Esophagus muscularis mucosa (tissue), 4 donors: ENCODE measurements at regions not wholly inside any gene's neighbourhood (a gene's known extent, or its start where the extent isn't known, plus 50 kb on each side); places are given as distances from the start of the nearest gene placed in this dataset.

Experiments
- DNase-seq: peaks from one replicate; pipeline ENCODE4 v3.0.0-alpha.2; 2017; ENCODE audit errors: extremely low spot score
- H3K27ac ChIP-seq, 4 donors: fragments of 200-600 bp; sonication (generic); replicated peaks in 1 of 4; 1 replicate in 3 of 4; 2 replicates in 1 of 4; pipeline ENCODE4 v1.5.1; 2016 to 2019; ENCODE audit warnings: mild to moderate bottlenecking in 1 of 4
- H3K27me3 ChIP-seq, 4 donors: fragments of 200-600 bp; sonication (generic); one replicate each; pipeline versions ENCODE4 v1.5.1 to v1.6.0; 2016 to 2019
- H3K36me3 ChIP-seq, 4 donors: fragments of 200-600 bp; sonication (generic); one replicate each; pipeline ENCODE4 v1.5.1; 2016 to 2019
- H3K4me1 ChIP-seq, 4 donors: fragments of 200-600 bp; sonication (generic); one replicate each; pipeline ENCODE4 v1.5.1; 2016 to 2019
- H3K4me3 ChIP-seq, 4 donors: fragments of 200-600 bp; sonication (generic); 1 replicate in 2 of 4; 2 replicates in 2 of 4; pipeline ENCODE4 v1.5.1; 2016 to 2019; ENCODE audit warnings: mild to moderate bottlenecking in 4 of 4, moderate library complexity in 1 of 4
- H3K9me3 ChIP-seq, 4 donors: fragments of 200-600 bp; sonication (generic); 1 replicate in 3 of 4; 2 replicates in 1 of 4; pipeline ENCODE4 v1.5.1; 2016 to 2019
- CTCF ChIP-seq, 3 experiments: fragments of 200-600 bp in 2 of 3; fragments of 450-650 bp in 1 of 3; sonication (generic) in 2 of 3; IDR thresholded peaks; one replicate each; pipeline ENCODE4 v1.5.1; 2017 to 2019; ENCODE audit warnings: antibody characterized with exemption in 3 of 3, mild to moderate bottlenecking in 2 of 3, moderate library complexity in 1 of 3
- EP300 ChIP-seq: sonication (generic); formaldehyde crosslinking; IDR thresholded peaks from one replicate; pipeline ENCODE4 v1.6.1; 2017; ENCODE audit warnings: antibody characterized with exemption
- POLR2A ChIP-seq: fragments of 450-650 bp; IDR thresholded peaks from one replicate; pipeline ENCODE4 v1.6.1; 2017; ENCODE audit warnings: antibody characterized with exemption, moderate library complexity, mild to moderate bottlenecking, low read depth
- POLR2AphosphoS5 ChIP-seq, 2 donors: sonication (generic); formaldehyde crosslinking; IDR thresholded peaks; one replicate each; pipeline ENCODE4 v1.6.1; 2017; ENCODE audit warnings: antibody characterized with exemption in 2 of 2
- WGBS: methylation state at CpG from one replicate; pipeline ENCODE4 v1.1.5; 2018; 5-methylcytosine and 5-hydroxymethylcytosine counted together
- intact Hi-C: fragments of 100-400 bp; cut with DNase I; formaldehyde crosslinking; loops from one replicate; pipeline ENCODE4 v1.15.1; 2023

DNA sequence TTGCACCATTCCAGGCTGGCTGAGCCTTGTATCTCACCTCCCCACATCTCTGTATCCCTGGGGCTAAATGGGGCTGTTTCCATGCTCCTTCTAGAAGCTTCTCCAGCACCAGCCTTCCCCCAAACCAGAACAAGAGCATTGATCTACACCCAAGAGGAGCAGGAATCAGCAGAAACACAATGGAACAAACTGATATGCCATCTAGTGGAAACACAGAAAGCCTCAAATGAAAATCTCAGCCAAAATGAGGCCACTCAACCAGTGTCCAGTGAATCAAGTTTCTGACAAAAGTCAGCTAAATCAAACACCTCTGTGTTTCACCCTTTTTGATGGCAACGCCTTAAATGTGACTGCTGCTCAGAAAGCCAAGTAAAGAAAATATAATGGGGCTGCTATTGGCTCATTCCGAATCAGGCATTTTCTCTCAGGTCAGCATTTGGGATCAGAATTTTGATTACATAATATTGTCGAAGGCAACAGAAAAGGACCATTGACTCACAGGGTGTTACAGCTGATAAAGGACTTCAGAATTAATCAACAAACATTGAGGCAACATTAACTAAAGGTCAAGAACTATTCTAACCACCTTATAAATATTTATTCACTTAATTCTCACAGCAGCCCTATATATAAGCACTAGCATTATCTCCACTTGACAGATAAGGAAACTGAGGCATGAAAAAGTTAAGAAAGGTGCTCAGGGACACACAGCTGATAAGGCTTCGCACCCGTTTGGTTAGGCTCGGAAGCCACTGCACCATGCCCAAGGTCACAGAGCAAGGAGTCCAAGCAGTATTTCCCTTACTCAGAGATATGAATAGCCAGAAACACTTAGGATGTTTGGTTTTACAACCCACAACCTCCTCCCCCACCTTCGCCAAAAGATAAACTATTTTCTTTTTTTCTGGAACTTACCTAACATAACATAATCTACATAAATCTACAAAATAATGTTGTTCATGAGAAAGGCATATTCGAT lies 85.8 kb upstream of the KCNJ15 start:
- H3K4me3 ChIP-seq: no peak overlapping the region
- H3K9me3 ChIP-seq: no peaks in the 10 kb centered on the region
- no peak for DNase-seq
- no peak overlapping the region for H3K27ac ChIP-seq
- 73% methylated on average over 8 of the region's 8 CpGs for WGBS
- peaks cover 0 to 5% (median 0%) of the 10 kb centered on the region in 4 donors for H3K4me1 ChIP-seq
- intact Hi-C loops: no loop called here
- TF ChIP-seq POLR2A: no peak
- TF ChIP-seq CTCF (IDR thresholded peaks at IDR 0.05): no peak
- TF ChIP-seq EP300: no peak
- no peak for TF ChIP-seq POLR2AphosphoS5 (IDR thresholded peaks at IDR 0.05)
- H3K36me3 ChIP-seq: no peaks in the 10 kb centered on the region
- H3K27me3 ChIP-seq: no peaks in the 10 kb centered on the region

DNA sequence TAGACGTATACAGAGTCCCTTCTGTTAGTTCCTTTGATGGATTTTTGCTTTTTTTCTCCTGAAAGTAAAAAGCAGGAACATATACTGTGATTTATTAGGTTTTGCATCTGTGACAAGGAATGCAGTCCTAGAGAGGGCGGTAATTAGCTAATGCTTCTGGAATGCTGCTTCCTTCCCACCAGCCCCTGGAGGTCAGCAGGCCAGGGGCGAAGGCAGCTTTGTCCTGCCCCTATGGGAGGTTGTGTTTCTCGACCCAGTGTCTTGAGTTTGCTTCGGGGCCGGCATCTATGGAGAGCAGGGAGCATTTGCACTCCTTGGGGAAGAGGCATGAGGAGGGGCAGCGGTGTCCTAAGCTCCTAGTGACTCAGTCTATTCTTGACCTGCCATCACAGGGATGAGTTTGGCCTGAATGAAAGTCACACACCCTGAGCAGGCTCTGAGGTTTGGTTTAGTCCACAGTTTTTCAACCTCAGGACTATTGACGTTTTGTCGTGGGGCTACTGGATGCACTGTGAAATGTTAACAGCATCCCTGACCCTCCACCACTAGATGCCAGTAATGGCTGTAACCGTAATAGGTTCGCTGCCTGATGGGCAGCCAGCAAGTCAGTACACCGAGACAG lies 85.0 kb upstream of the KCNJ15 start:
- intact Hi-C loops: no loop called here

GRCh38 chr21:38173276-38174035 lies 83.3 kb upstream of the KCNJ15 start:
- Histone ChIP-seq H3K27me3 (no peaks in the 10 kb centered on the region), H3K4me1 (peaks cover 0 to 3% (median 0%) of the 10 kb centered on the region in 4 donors), H3K4me3 (no peak overlapping the region), H3K9me3 (no peaks in the 10 kb centered on the region), H3K36me3 (no peaks in the 10 kb centered on the region), H3K27ac (no peak overlapping the region)
- DNase-seq: no peak
- TF ChIP-seq CTCF (IDR thresholded peaks at IDR 0.05) (no peak), POLR2A (no peak)
- 97% methylated on average over 3 of the region's 3 CpGs for WGBS
- intact Hi-C loops: no loop called here

More for the DNA sequence above, 85.0 kb upstream of the KCNJ15 start:
- Histone ChIP-seq H3K27me3 (no peaks in the 10 kb centered on the region), H3K36me3 (no peaks in the 10 kb centered on the region), H3K4me3 (no peak overlapping the region), H3K4me1 (peaks cover 0 to 3% (median 0%) of the 10 kb centered on the region in 4 donors), H3K9me3 (no peaks in the 10 kb centered on the region), H3K27ac (no peak overlapping the region)
- DNase-seq: no peak
- WGBS: 57% methylated on average over 11 of the region's 12 CpGs
- no peak for TF ChIP-seq POLR2AphosphoS5 (IDR thresholded peaks at IDR 0.05)
- TF ChIP-seq POLR2A: no peak
- TF ChIP-seq EP300: no peak
- no peak for TF ChIP-seq CTCF (IDR thresholded peaks at IDR 0.05)

GRCh38 chr21:38175306-38175705 lies 81.5 kb upstream of the KCNJ15 start:
- Histone ChIP-seq H3K27me3 (no peaks in the 10 kb centered on the region), H3K27ac (no peak overlapping the region), H3K9me3 (no peaks in the 10 kb centered on the region), H3K4me1 (peaks cover 0 to 3% (median 0%) of the 10 kb centered on the region in 4 donors), H3K4me3 (no peak overlapping the region), H3K36me3 (no peaks in the 10 kb centered on the region)
- intact Hi-C loops: no loop called here
- no peak for DNase-seq
- TF ChIP-seq POLR2AphosphoS5 (IDR thresholded peaks at IDR 0.05) (no peak), POLR2A (no peak), EP300 (no peak), CTCF (IDR thresholded peaks at IDR 0.05) (no peak)
- 31% methylated on average over 1 of the region's 1 CpG for WGBS
